GM21737 (cell line): ENCODE measurements at regions not wholly inside any gene's neighbourhood (a gene's known extent, or its start where the extent isn't known, plus 50 kb on each side); places are given as distances from the start of the nearest gene placed in this dataset.

Experiments
- ATAC-seq: cut with Tn5 transposase; IDR thresholded peaks from one replicate; pipeline ENCODE4 v1.9.1; 2021; ENCODE audit warnings: mild to moderate bottlenecking, moderate library complexity; ENCODE audit not compliant: unreplicated experiment

- no peak for ATAC-seq
Observed at GRCh38 chr12:41936333-41936732, 208.3 kb downstream of the GXYLT1 start.

DNA sequence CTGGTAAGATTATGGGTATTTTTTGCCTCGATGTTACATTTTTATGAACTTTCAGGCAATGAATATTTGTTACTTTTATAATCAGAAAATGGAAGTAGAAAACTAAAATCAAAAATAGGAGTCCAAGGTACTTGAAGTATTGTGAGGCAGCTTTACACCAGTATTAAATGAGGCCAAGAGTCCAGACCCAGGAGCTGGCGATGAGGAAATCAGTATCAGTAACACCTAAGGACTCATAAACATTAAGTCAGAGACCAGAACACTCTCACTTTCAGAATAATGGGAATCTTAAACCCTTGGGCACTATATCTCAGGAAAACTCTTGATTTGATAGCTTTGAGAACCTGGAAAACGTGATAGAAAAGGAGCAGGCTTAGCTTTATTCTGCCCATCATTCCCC is 208.8 kb downstream of the GXYLT1 start:
- no peak for ATAC-seq

DNA sequence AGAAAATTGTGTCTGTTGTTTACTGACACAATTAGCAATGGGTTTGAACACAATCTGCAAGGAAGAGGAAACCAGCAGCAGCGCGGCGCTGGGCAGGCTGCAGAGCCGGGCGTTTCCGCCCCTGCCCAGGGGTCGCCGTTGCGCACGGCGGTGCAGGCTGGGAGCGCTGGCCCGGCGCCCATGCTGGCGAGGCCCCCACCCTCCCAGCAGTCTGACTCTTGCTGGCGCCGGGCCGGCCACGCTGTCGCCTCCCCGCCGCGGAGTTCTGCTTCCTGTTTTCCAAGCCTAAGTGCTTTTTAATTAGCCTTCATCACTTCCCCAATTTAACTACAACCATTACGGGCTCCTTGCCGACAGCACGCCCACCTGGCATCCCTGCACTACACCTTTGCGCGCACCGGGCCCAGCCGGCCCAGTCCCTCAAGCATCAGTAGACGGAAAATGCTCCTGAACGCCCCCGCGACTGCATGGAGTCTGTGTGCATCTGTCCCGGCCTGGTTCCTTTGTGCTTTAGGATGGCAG is 212.1 kb downstream of the GXYLT1 start:
- no peak for ATAC-seq

- ATAC-seq: no peak
Observed at GRCh38 chr12:41930866-41931437, 213.7 kb downstream of the GXYLT1 start.

DNA sequence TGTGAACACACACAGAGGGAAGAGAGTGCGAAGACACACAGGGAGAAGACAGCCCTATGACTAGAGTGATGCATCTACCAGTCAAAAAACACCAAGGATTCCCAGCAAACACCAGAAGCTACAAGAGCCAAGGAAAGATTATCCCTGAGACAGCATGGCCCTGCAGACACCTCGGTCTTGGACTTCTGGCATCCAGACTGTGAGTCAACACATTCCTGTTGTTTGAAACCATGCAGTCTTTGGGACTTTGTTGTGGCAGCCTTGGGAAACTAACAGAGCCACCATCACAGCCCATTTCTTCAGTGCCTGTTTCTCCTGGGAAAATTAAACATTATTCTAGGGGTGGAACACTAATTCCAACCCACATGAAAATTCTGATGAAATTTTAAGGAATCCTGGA is 220.6 kb downstream of the GXYLT1 start:
- ATAC-seq: no peak

DNA sequence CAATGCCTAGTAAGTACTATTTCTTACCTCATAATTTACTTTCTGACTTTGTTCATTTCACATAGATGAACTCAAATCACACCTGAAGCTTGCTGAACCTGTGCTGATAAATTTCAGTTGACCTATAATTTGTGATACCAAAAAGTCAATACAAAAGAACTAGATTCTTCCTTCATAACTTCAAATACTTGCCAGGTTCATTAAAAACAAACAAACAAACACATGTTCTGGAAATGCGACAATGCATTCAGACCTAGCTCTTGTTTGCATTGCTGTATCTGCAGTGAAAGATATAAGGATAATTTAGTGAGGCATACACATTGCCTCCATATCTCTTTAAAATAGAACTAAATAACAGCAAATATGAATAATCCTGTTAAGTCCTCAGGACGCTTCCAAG is 221.3 kb downstream of the GXYLT1 start:
- ATAC-seq: no peak

DNA sequence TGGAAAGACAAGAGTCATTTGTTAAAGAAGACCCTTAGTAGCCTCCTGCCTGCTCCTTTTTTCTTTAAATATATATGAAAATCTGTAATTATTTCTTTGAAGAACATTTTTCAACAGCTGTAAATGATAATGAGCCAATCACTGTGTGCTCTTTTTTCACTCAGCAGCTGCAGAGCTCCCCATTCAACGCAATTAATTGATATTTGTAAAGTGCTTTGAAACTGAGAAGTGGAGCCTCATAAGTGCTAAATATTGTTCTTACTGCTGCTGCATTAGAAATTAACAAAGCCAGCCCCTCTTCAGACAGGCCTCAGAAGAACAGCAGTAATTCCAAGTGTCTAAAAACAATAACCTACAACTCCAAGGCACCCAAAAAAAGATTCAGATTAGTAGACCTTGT is 224.3 kb downstream of the GXYLT1 start:
- no peak for ATAC-seq

GRCh38 chr12:41919526-41920261 is 225.0 kb downstream of the GXYLT1 start:
- ATAC-seq: no peak

GRCh38 chr12:41919048-41919447 is 225.6 kb downstream of the GXYLT1 start:
- ATAC-seq: no peak

DNA sequence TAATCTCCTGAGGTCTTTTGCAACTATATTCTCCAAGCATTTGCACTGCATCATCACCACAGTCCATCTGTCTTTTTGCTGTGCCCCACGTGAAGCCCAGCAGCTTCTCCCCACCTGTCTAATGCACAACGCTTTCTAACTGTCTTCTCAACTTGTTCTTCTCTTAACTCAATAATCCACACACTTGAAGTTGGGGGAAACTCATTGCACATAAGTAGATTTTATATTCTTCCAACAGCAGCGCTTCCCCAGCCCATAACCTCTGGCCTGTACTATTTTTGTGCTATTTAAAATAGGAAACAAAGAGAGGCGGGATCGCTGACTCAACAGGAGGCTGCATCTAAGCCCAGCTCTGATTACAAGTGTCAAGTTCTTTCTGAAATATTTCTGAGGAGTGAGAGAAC is 226.7 kb downstream of the GXYLT1 start:
- ATAC-seq: no peak

DNA sequence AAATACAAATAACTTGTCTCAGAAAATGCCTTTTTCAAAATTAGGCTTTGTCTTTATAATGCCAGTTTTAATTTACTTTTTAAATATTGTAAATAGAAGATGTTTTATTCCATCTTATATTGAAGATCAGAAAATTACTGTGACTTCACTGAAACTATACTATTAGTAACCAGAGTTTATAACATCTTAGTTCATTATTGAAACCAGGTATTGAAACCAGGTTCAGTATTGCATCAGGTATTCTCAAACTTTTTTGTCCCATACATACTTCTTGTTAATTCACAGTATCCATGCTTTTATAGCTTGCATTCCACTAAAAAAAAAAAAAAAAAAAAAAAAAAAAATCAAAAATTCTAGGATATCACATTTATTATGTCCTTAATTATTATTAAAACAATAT is 227.5 kb downstream of the GXYLT1 start:
- no peak for ATAC-seq

GRCh38 chr12:41910578-41911320 is 233.9 kb downstream of the GXYLT1 start:
- no peak for ATAC-seq

DNA sequence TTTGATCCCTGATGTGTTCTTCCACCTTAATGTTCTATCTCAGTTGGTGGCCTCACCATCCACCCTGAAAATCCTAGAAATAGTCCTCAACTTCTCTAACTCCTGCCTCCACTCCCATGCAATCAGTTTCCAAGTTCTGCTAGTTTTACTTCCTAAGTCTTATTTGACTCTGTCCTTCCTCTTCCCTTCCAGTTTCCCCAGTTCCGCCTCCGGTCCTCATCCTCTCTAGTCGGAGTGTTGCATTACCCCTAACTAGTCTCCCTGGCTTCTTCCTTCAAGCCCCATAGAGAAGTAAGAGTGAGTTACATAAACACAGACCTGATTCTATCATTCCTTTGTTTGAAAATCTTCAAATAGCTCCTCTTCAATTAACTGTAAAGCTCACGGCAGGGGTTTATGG is 236.5 kb downstream of the GXYLT1 start:
- ATAC-seq: no peak

GRCh38 chr12:41907550-41907949 is 237.1 kb downstream of the GXYLT1 start:
- ATAC-seq: no peak

DNA sequence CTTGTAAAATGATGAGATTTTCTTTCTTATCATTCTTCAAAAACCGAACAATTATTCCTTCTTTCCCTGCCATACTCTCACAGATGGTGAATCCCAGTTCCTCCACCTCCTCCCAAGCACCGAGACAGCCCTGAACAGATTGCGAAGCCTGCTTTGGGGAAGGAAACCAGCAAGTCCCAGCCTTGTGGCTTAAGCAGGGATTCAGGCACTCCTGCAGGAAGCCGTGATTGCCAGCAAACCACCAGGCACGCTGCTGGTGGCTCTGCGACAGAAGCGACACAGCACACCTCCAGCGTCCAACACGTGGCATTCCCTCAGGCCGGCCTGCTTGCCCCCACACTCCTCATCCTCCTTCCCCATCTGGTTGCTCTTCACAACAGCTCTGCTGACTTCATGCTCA is 237.7 kb downstream of the GXYLT1 start:
- ATAC-seq: no peak

DNA sequence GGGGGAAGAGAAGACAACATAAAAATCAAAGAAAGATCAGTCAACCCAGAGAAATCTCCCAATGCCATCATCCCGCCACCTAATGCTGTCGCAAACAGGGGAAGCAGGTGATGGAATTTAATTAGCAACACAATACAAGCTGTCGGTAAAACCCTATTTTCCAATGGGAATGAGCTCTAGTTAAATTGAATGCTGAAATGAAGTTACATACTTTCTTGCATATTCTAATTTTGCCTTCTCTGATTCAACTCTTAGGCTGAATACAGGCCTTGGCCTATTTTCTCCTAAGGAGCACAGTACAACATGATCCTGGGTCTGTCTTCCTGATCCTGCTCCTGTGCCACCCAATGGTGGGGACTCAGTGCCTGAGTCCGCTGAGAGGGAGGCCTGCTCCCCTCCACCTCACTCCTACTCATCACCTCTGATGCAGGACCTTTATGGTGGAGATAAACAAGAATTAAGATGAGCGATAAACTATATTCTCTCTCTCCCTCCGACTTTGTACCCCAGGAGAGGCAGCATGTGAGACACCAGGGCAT is 238.8 kb downstream of the GXYLT1 start:
- ATAC-seq: no peak

DNA sequence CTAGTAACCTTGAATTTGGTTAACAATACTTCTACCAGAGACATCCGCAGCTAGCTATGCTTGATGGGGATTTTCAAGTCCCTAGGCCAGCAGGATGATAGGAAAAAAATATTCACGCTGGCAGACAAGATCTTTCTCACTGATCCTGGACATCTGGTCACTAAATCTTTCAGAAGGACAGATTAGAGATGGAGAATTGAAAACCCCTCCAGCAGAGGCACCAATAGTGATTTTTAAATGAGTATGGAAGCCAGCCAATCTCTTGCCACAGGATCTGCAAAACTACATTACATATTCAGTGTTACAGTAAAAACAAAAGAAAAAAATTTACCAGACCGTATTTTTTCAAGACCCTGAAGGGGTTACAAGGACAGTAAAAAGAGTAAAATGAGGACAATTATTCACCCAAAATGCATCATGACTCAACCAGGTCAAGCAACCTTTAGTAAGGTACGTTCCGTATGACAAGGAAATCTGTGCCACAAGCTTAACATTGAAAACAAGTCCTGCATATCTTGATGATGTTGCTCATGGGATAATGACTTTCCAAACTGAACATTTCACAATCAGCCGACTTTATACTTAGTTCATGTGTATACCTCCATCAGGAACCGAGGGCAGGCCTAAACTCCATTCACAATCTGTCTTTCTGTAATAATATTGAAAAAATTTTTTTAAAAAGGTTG is 239.5 kb downstream of the GXYLT1 start:
- ATAC-seq: no peak

GRCh38 chr12:41904041-41904440 is 240.6 kb downstream of the GXYLT1 start:
- no peak for ATAC-seq

- ATAC-seq: no peak
Observed at GRCh38 chr12:41903014-41903708, 241.5 kb downstream of the GXYLT1 start.

- no peak for ATAC-seq
Observed at GRCh38 chr12:41899577-41899976, 245.1 kb downstream of the GXYLT1 start.

GRCh38 chr12:41897593-41897992 is 247.1 kb downstream of the GXYLT1 start:
- ATAC-seq: no peak
